Stimulated activated CD4-positive, alpha-beta T cell treated with anti-CD3 and anti-CD28 coated beads, TNF-alpha, amount 100 ng/mL, for 48 hours (primary cell): ENCODE measurements at regions not wholly inside any gene's neighbourhood (a gene's known extent, or its start where the extent isn't known, plus 50 kb on each side); places are given as distances from the start of the nearest gene placed in this dataset.

Source experiments
- DNase-seq, 3 donors: peaks; one replicate each; pipeline ENCODE4 v3.0.0-alpha.2; 2020; ENCODE audit warnings: low read depth in 3 of 3

- no peak for DNase-seq
Measured at GRCh38 chr16:52650789-52651188, 103.8 kb upstream of the TOX3 start.

- no peak for DNase-seq
Measured at GRCh38 chr16:52650318-52650717, 103.4 kb upstream of the TOX3 start.

GRCh38 chr16:52649870-52650269 lies 102.9 kb upstream of the TOX3 start:
- DNase-seq: no peak

- DNase-seq: no peak
Measured at GRCh38 chr16:52647588-52647987, 100.6 kb upstream of the TOX3 start.

- no peak for DNase-seq
Measured at GRCh38 chr16:52643006-52643405, 96.1 kb upstream of the TOX3 start.

DNA sequence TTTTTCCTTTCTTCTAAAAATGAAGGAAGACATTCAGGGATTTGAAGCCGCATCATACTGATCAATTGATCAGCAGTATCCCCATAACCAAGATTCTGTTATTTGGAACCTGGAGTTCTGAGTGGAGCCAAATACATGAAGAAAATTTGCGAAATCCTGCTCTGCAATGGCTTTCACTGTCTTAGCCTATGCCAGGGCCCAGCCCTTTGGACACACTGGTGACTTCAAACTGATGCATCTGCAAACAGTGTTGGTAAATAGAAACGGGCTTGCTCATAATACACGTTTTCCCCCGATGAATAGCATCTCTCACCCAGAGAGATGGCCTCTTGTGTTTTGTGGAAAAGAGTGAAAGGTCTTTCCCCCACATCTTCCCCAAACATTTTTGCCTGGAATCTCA lies 87.6 kb upstream of the TOX3 start:
- no peak for DNase-seq

DNA sequence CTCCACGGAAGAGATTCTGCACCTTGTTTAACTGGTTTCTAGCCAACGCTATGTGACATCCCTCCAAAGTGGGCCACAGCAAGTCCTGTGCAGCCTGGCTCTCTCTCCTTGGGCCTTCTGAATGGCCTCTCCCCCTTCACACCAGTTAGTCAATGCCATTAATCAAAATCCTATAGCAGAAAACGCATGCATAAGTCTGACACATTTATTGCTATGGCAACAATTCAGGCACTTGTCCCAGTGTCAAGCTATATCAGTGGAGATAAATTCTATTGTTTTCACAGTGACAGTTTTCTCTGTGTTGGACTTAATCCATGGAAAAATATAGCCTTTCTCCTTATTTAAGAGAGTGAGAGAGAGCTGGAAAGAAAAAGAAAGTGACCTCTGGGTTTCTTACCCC lies 87.2 kb upstream of the TOX3 start:
- no peak for DNase-seq

GRCh38 chr16:52633230-52633629 lies 86.3 kb upstream of the TOX3 start:
- no peak for DNase-seq

GRCh38 chr16:52631711-52632110 lies 84.8 kb upstream of the TOX3 start:
- no peak for DNase-seq

DNA sequence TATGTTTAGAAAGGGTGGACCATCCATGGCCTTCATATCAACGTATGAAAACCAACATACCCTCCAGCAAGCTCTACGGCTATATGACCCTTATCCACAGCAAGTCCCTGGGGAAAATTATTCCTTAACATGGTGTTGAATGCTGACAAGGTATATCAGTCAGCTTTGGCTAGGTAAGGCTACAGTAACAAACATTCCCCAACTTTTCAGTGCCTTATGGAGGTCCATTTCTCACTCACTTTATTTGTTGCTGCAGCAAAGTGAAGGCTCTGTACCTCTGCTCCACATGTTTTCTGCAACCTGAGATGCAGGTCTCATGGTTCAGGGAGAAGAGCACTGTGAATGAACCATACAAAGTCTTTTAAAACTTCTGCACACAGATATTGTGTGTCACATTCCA lies 83.8 kb upstream of the TOX3 start:
- DNase-seq: no peak

GRCh38 chr16:52629296-52629695 lies 82.4 kb upstream of the TOX3 start:
- DNase-seq: no peak

GRCh38 chr16:52624891-52625290 lies 77.9 kb upstream of the TOX3 start:
- DNase-seq: no peak

DNA sequence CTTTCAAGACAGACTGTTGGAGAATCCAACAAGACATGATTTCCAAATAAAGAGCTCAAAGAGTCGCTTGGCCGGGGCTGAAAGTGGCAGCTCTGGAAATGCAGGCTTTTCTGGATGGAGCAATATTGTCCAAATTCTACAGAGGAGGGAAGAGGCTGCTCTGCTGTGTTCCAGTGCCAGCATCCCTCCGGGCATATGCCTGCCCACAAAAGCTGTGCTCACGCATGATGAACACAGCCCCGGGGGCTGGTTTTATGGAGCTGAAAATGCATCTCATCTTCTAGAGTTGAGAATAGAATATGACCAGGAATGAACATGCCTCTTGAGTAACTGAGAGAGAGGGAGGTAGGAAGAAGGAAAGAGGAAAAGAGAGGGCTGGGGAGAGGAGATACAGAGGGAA lies 74.7 kb upstream of the TOX3 start:
- no peak for DNase-seq

GRCh38 chr16:52618753-52619497 lies 72.0 kb upstream of the TOX3 start:
- DNase-seq: no peak

DNA sequence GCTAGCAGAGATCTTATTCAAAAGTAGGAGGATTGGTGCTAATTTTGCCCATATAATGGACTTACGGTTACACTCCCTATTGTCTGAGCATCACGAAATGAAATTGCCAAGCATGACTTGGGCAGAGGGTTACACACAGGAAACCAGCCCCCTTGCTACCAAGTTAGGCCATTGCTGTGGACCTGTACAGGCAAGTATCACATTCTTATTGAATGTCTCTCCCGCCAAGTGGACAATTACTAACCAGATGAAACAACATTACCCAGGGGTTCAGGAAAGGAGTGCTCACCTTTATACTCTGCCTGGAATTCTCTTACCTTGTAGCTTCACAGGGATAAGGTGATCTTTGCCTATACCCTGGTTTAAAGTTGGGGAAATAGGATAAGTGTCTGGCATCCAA lies 70.6 kb upstream of the TOX3 start:
- DNase-seq: no peak

DNA sequence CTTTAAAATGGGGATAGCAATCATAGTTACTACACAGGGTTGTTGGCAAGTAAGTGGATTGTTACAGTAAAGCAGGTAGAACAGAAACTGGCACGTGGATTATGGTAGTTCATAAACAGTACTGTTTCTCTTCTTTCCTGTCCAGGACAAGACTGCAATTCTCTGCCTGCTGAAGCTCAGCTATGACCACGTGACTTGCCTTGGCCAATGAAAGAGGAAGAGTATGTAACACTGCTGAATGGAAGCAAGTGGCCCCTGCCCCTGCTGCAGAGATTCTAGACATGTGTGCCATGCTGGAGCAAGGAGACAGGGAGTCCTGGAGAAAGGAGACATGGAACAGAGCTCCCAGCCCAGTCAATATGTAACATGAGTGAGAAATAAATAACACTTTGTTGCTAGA lies 66.6 kb upstream of the TOX3 start:
- DNase-seq: no peak

DNA sequence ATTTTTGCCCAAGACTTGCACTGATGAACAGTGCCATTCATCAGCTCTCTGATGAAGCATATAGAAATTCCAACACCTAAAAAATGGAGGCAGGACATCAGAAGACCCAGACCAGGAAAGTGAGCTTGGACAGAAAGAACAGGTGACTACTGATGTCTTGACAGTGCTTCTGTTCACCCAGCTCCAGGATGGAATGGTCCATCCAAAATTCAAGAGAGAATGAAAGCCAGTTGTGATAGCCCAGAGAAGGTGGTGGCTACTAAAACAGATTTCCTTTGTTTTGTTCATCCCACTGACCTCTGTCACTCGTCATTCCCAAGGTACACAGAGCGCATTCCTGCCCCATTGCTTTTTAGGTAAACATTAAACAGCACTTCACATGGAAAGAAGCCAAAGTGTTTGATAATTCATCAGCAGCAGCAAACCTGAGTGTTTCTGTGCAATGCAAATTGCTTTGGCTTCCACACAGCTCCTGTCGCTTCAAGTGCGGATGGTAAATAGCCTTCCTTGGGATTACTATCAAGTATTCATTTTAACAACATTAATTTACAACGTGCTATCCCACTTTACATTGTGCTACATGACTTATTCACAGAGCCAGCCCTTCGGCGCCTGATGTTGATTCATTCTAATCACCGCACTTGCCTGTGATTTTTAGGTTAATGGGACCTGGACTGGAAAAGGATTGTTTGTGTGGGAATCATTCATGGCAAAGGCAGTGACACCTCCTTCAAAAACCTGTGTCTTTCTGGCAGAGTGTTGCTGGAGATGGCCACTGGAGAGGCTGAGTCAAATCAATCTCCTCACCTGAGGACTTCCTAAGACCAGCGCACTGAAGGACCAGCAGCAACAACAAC lies 65.1 kb upstream of the TOX3 start:
- no peak for DNase-seq

GRCh38 chr16:52603015-52603414 lies 56.1 kb upstream of the TOX3 start:
- no peak for DNase-seq

- no peak for DNase-seq
Measured at GRCh38 chr16:52597772-52598483, 51.0 kb upstream of the TOX3 start.

GRCh38 chr16:52597073-52597771 lies 50.3 kb upstream of the TOX3 start:
- no peak for DNase-seq
